ACC112 (cell line): ENCODE measurements at regions not wholly inside any gene's neighbourhood (a gene's known extent, or its start where the extent isn't known, plus 50 kb on each side); places are given as distances from the start of the nearest gene placed in this dataset.

Experiments
- H2AFZ ChIP-seq: fragments of 200-600 bp; sonication (generic); one replicate; pipeline ENCODE4 v1.6.0; 2017; ENCODE audit warnings: antibody characterized with exemption, low read length; ENCODE audit not compliant: unreplicated experiment
- H3K27ac ChIP-seq: fragments of 200-600 bp; sonication (generic); 2 replicates; pipeline ENCODE4 v1.5.1; 2014; ENCODE audit warnings: low read depth, mild to moderate bottlenecking, antibody characterized with exemption, low read length, moderate library complexity
- H3K27me3 ChIP-seq: fragments of 200-600 bp; sonication (generic); 2 replicates; pipeline ENCODE4 v1.6.1; 2014; ENCODE audit warnings: mild to moderate bottlenecking, antibody characterized with exemption, low read length, moderate library complexity, mixed read lengths; ENCODE audit not compliant: insufficient read depth
- H3K36me3 ChIP-seq: fragments of 200-600 bp; sonication (generic); 2 replicates; pipeline ENCODE4 v1.6.1; 2016; ENCODE audit warnings: mild to moderate bottlenecking, antibody characterized with exemption, low read length, moderate library complexity, mixed read lengths; ENCODE audit not compliant: insufficient read depth
- H3K4me1 ChIP-seq: fragments of 200-600 bp; sonication (generic); one replicate; pipeline ENCODE4 v1.6.1; 2016; ENCODE audit warnings: low read length, mixed read lengths; ENCODE audit not compliant: insufficient read depth, unreplicated experiment, control insufficient read depth
- H3K4me3 ChIP-seq: fragments of 200-600 bp; sonication (generic); 2 replicates; pipeline ENCODE4 v1.5.1; 2014; ENCODE audit warnings: mild to moderate bottlenecking, low read depth, low read length
- H3K79me2 ChIP-seq: fragments of 200-600 bp; sonication (generic); one replicate; pipeline ENCODE4 v1.6.0; 2016; ENCODE audit warnings: low read length; ENCODE audit not compliant: control insufficient read depth, unreplicated experiment, insufficient read depth

- H3K27ac ChIP-seq: no peak overlapping the region
- H3K27me3 ChIP-seq: peaks cover 13% of the 10 kb centered on the region; the same call in 1 of the 2 replicates
- no peak overlapping the region for H3K4me3 ChIP-seq
- H3K4me1 ChIP-seq: no peaks in the 10 kb centered on the region
- H3K36me3 ChIP-seq: no peaks in the 10 kb centered on the region
- no peaks in the 10 kb centered on the region for H3K79me2 ChIP-seq
- no peak overlapping the region for H2AFZ ChIP-seq
Measured at GRCh38 chr3:176879710-176880109, 317.6 kb downstream of the TBL1XR1 start.

- no peaks in the 10 kb centered on the region for H3K79me2 ChIP-seq
- no peaks in the 10 kb centered on the region for H3K36me3 ChIP-seq
- H3K27ac ChIP-seq: no peak overlapping the region
- peaks cover 5% of the 10 kb centered on the region; the same call in 1 of the 2 replicates for H3K27me3 ChIP-seq
- H2AFZ ChIP-seq: no peak overlapping the region
- no peak overlapping the region for H3K4me3 ChIP-seq
- H3K4me1 ChIP-seq: no peaks in the 10 kb centered on the region
Measured at GRCh38 chr3:176873261-176873660, 324.0 kb downstream of the TBL1XR1 start.

GRCh38 chr3:176872771-176873209 lies 324.5 kb downstream of the TBL1XR1 start:
- Histone ChIP-seq H3K36me3 (no peaks in the 10 kb centered on the region), H3K27ac (no peak overlapping the region), H2AFZ (peak overlapping the region; percentile 42), H3K79me2 (no peaks in the 10 kb centered on the region), H3K4me3 (no peak overlapping the region), H3K4me1 (no peaks in the 10 kb centered on the region), H3K27me3 (0 out of 2 replicates have a peak, but pooled peaks cover under 1% of the 10 kb centered on the region)

- no peaks in the 10 kb centered on the region for H3K4me1 ChIP-seq
- H3K4me3 ChIP-seq: no peak overlapping the region
- H3K27me3 ChIP-seq: no peaks in the 10 kb centered on the region
- H3K36me3 ChIP-seq: no peaks in the 10 kb centered on the region
- no peak overlapping the region for H3K27ac ChIP-seq
- H3K79me2 ChIP-seq: no peaks in the 10 kb centered on the region
- H2AFZ ChIP-seq: no peak overlapping the region
Measured at GRCh38 chr3:176870451-176870850, 326.8 kb downstream of the TBL1XR1 start.

- H3K36me3 ChIP-seq: no peaks in the 10 kb centered on the region
- H3K27me3 ChIP-seq: no peaks in the 10 kb centered on the region
- H3K4me1 ChIP-seq: no peaks in the 10 kb centered on the region
- no peak overlapping the region for H2AFZ ChIP-seq
- H3K79me2 ChIP-seq: no peaks in the 10 kb centered on the region
- H3K4me3 ChIP-seq: no peak overlapping the region
- H3K27ac ChIP-seq: no peak overlapping the region
Measured at GRCh38 chr3:176867681-176868663, 329.3 kb downstream of the TBL1XR1 start.

GRCh38 chr3:176861137-176861536 lies 336.1 kb downstream of the TBL1XR1 start:
- H3K36me3 ChIP-seq: no peaks in the 10 kb centered on the region
- H3K79me2 ChIP-seq: no peaks in the 10 kb centered on the region
- H2AFZ ChIP-seq: no peak overlapping the region
- H3K4me1 ChIP-seq: no peaks in the 10 kb centered on the region
- H3K27ac ChIP-seq: no peak overlapping the region
- H3K4me3 ChIP-seq: no peak overlapping the region
- H3K27me3 ChIP-seq: no peaks in the 10 kb centered on the region

- no peak overlapping the region for H3K27ac ChIP-seq
- H3K4me1 ChIP-seq: no peaks in the 10 kb centered on the region
- no peaks in the 10 kb centered on the region for H3K36me3 ChIP-seq
- H3K4me3 ChIP-seq: no peak overlapping the region
- no peak overlapping the region for H2AFZ ChIP-seq
- no peaks in the 10 kb centered on the region for H3K27me3 ChIP-seq
- no peaks in the 10 kb centered on the region for H3K79me2 ChIP-seq
Measured at GRCh38 chr3:176856721-176857120, 340.6 kb downstream of the TBL1XR1 start.

GRCh38 chr3:176855901-176856486 lies 341.3 kb downstream of the TBL1XR1 start:
- Histone ChIP-seq H3K27ac (no peak overlapping the region), H3K27me3 (no peaks in the 10 kb centered on the region), H3K36me3 (no peaks in the 10 kb centered on the region), H2AFZ (no peak overlapping the region), H3K79me2 (no peaks in the 10 kb centered on the region), H3K4me1 (no peaks in the 10 kb centered on the region), H3K4me3 (no peak overlapping the region)

GRCh38 chr3:176855213-176855612 lies 342.1 kb downstream of the TBL1XR1 start:
- Histone ChIP-seq H3K27me3 (no peaks in the 10 kb centered on the region), H3K4me1 (no peaks in the 10 kb centered on the region), H3K36me3 (no peaks in the 10 kb centered on the region), H3K79me2 (no peaks in the 10 kb centered on the region), H2AFZ (no peak overlapping the region), H3K27ac (no peak overlapping the region), H3K4me3 (no peak overlapping the region)

GRCh38 chr3:176850498-176850897 lies 346.8 kb downstream of the TBL1XR1 start:
- H2AFZ ChIP-seq: no peak overlapping the region
- H3K36me3 ChIP-seq: no peaks in the 10 kb centered on the region
- no peak overlapping the region for H3K4me3 ChIP-seq
- no peaks in the 10 kb centered on the region for H3K27me3 ChIP-seq
- no peaks in the 10 kb centered on the region for H3K79me2 ChIP-seq
- H3K27ac ChIP-seq: no peak overlapping the region
- H3K4me1 ChIP-seq: peaks cover 4% of the 10 kb centered on the region
